Eye (tissue), 1 donor: ENCODE measurements at regions not wholly inside any gene's neighbourhood (a gene's known extent, or its start where the extent isn't known, plus 50 kb on each side); places are given as distances from the start of the nearest gene placed in this dataset.
"Not testable (repeated sequence)": the region's sequence is repeated elsewhere in the genome, so short reads cannot be mapped to it uniquely, and the experiment has no call there.

Experiments
- DNase-seq: peaks from one replicate; pipeline ENCODE4 v3.0.0-alpha.2; 2015

GRCh38 chr6:78515271-78515670 is 352.1 kb upstream of the IRAK1BP1 start:
- DNase-seq: no peak

GRCh38 chr6:78517399-78517798 is 350.0 kb upstream of the IRAK1BP1 start:
- DNase-seq: no peak

- no peak for DNase-seq
Observed at GRCh38 chr6:78523622-78524021, 343.7 kb upstream of the IRAK1BP1 start.

- no peak for DNase-seq
Observed at GRCh38 chr6:78525976-78526375, 341.4 kb upstream of the IRAK1BP1 start.

GRCh38 chr6:78526432-78526831 is 340.9 kb upstream of the IRAK1BP1 start:
- DNase-seq: no peak

GRCh38 chr6:78528926-78529325 is 338.4 kb upstream of the IRAK1BP1 start:
- DNase-seq: no peak

- no peak for DNase-seq
Observed at GRCh38 chr6:78530208-78530607, 337.1 kb upstream of the IRAK1BP1 start.

- DNase-seq: no peak
Observed at GRCh38 chr6:78533426-78533825, 333.9 kb upstream of the IRAK1BP1 start.

GRCh38 chr6:78533876-78534275 is 333.5 kb upstream of the IRAK1BP1 start:
- DNase-seq: no peak

- no peak for DNase-seq
Observed at GRCh38 chr6:78538002-78538401, 329.3 kb upstream of the IRAK1BP1 start.

GRCh38 chr6:78547636-78548035 is 319.7 kb upstream of the IRAK1BP1 start:
- not testable (repeated sequence) for DNase-seq

- DNase-seq: no peak
Observed at GRCh38 chr6:78551361-78551760, 316.0 kb upstream of the IRAK1BP1 start.

GRCh38 chr6:78552435-78552834 is 314.9 kb upstream of the IRAK1BP1 start:
- no peak for DNase-seq

- DNase-seq: no peak
Observed at GRCh38 chr6:78554341-78554740, 313.0 kb upstream of the IRAK1BP1 start.

GRCh38 chr6:78559056-78559455 is 308.3 kb upstream of the IRAK1BP1 start:
- no peak for DNase-seq

- DNase-seq: no peak
Observed at GRCh38 chr6:78561015-78561414, 306.3 kb upstream of the IRAK1BP1 start.

GRCh38 chr6:78565997-78566396 is 301.4 kb upstream of the IRAK1BP1 start:
- DNase-seq: no peak

GRCh38 chr6:78570044-78570443 is 297.3 kb upstream of the IRAK1BP1 start:
- DNase-seq: no peak

GRCh38 chr6:78577585-78577984 is 289.8 kb upstream of the IRAK1BP1 start:
- DNase-seq: no peak

- no peak for DNase-seq
Observed at GRCh38 chr6:78578430-78578829, 288.9 kb upstream of the IRAK1BP1 start.

- DNase-seq: no peak
Observed at GRCh38 chr6:78580923-78581322, 286.4 kb upstream of the IRAK1BP1 start.

GRCh38 chr6:78583079-78583478 is 284.3 kb upstream of the IRAK1BP1 start:
- no peak for DNase-seq

- no peak for DNase-seq
Observed at GRCh38 chr6:78589436-78589835, 277.9 kb upstream of the IRAK1BP1 start.

- DNase-seq: no peak
Observed at GRCh38 chr6:78593898-78594667, 273.3 kb upstream of the IRAK1BP1 start.

- no peak for DNase-seq
Observed at GRCh38 chr6:78594668-78595066, 272.7 kb upstream of the IRAK1BP1 start.
